K562 (cell line): ENCODE measurements at regions not wholly inside any gene's neighbourhood (a gene's known extent, or its start where the extent isn't known, plus 50 kb on each side); places are given as distances from the start of the nearest gene placed in this dataset.
"Not testable (repeated sequence)": the region's sequence is repeated elsewhere in the genome, so short reads cannot be mapped to it uniquely, and the experiment has no call there.

Experiments used
- CTCF ChIP-seq, 3 experiments: IDR thresholded peaks in 2 of 3; conservative IDR thresholded peaks in 1 of 3; 2 replicates each; pipeline ENCODE4 v1.5.1; 2011 to 2012; ENCODE audit warnings: low read length in 3 of 3, mild to moderate bottlenecking in 3 of 3, control low read depth in 2 of 3, improper control_type of control experiment in 1 of 3, inconsistent platforms in 1 of 3, low read depth in 1 of 3, mixed read lengths in 1 of 3, moderate library complexity in 1 of 3; ENCODE audit not compliant: insufficient read depth in 2 of 3
- POLR2A ChIP-seq: fragments of 450-650 bp; conservative IDR thresholded peaks from 2 replicates; pipeline ENCODE4 v1.6.1; 2016
- SRF ChIP-seq, 2 experiments: fragments of 250-450, 450-650 bp in 1 of 2; sonication (Bioruptor Pico) in 1 of 2; sonication (generic) in 1 of 2; formaldehyde crosslinking; IDR thresholded peaks; 2 replicates each; pipeline versions ENCODE4 v1.5.0 to v1.5.1; 2020 to 2022; ENCODE audit warnings: mild to moderate bottlenecking in 1 of 2, missing genetic modification reagents in 1 of 2

GRCh38 chr2:91763710-91764109 lies 3072.2 kb downstream of the RPIA start:
- TF ChIP-seq SRF (CRISPR knock-in tag; IDR thresholded peaks at IDR 0.05); CTCF (IDR thresholded peaks at IDR 0.05 in 2 of 3, conservative IDR thresholded peaks at IDR 0.05 in 1 of 3; ENCODE audit: insufficient read depth in 2 of 3, low read depth in 1 of 3, low read length in 3 of 3); POLR2A: not testable (repeated sequence)
